K562 (cell line): ENCODE measurements at regions not wholly inside any gene's neighbourhood (a gene's known extent, or its start where the extent isn't known, plus 50 kb on each side); places are given as distances from the start of the nearest gene placed in this dataset.

Experiments used
- BACH1 ChIP-seq: fragments of 200-800 bp; sonication (Bioruptor generic); IDR thresholded peaks from 2 replicates; pipeline ENCODE4 v1.6.1; 2016; ENCODE audit warnings: missing genetic modification characterization, missing compliant biosample characterization
- DDX20 ChIP-seq: fragments of 450-650 bp; IDR thresholded peaks from 2 replicates; pipeline ENCODE4 v1.6.1; 2016; ENCODE audit warnings: missing genetic modification characterization, low read depth, mild to moderate bottlenecking, missing compliant biosample characterization, moderate library complexity
- JUND ChIP-seq, 2 experiments: IDR thresholded peaks; 2 replicates in 1 of 2; 3 replicates in 1 of 2; pipeline ENCODE4 v1.6.1; 2011; ENCODE audit warnings: borderline replicate concordance in 2 of 2, low read depth in 2 of 2, low read length in 2 of 2, improper control_type of control experiment in 1 of 2, missing biosample characterization in 1 of 2, missing genetic modification characterization in 1 of 2, missing genetic modification reagents in 1 of 2
- MAFG ChIP-seq: fragments of 450-650 bp; conservative IDR thresholded peaks from 2 replicates; pipeline ENCODE4 v1.6.1; 2016; ENCODE audit warnings: missing genetic modification characterization, missing compliant biosample characterization
- MBD1 ChIP-seq: fragments of 250-450 bp; sonication (Bioruptor Pico); IDR thresholded peaks from 2 replicates; pipeline ENCODE4 v1.8.0; 2022; ENCODE audit warnings: inconsistent platforms
- NELFE ChIP-seq: IDR thresholded peaks from 2 replicates; pipeline ENCODE4 v1.6.1; 2011; ENCODE audit warnings: mild to moderate bottlenecking; ENCODE audit not compliant: insufficient read depth, insufficient read length
- PHF21A ChIP-seq: fragments of 450-650 bp; IDR thresholded peaks from 2 replicates; pipeline ENCODE4 v1.6.1; 2017; ENCODE audit warnings: low read depth, borderline replicate concordance
- RBM14 ChIP-seq: fragments of 200-400 bp; formaldehyde crosslinking; IDR thresholded peaks from 2 replicates; pipeline ENCODE4 v1.6.1; 2018; ENCODE audit warnings: low read depth, mild to moderate bottlenecking, low read length, moderate library complexity, borderline replicate concordance; ENCODE audit not compliant: insufficient read depth
- RERE ChIP-seq: sonication (generic); formaldehyde crosslinking; IDR thresholded peaks from 2 replicates; pipeline ENCODE4 v1.8.0; 2023; ENCODE audit warnings: missing genetic modification reagents, mild to moderate bottlenecking, borderline replicate concordance
- SIX5 ChIP-seq, 2 experiments: IDR thresholded peaks; 2 replicates each; pipeline ENCODE4 v1.6.1; 2011; ENCODE audit warnings: low read length in 2 of 2, borderline replicate concordance in 1 of 2, low read depth in 1 of 2, mild to moderate bottlenecking in 1 of 2, moderate library complexity in 1 of 2; ENCODE audit not compliant: insufficient read depth in 1 of 2
- SMAD4 ChIP-seq: fragments of 250-450 bp; sonication (Bioruptor Pico); conservative IDR thresholded peaks from 2 replicates; pipeline ENCODE4 v1.8.0; 2021; ENCODE audit warnings: inconsistent platforms, mild to moderate bottlenecking, moderate library complexity
- THRAP3 ChIP-seq: fragments of 450-650 bp; IDR thresholded peaks from 2 replicates; pipeline ENCODE4 v1.6.1; 2016; ENCODE audit warnings: mild to moderate bottlenecking, inconsistent platforms, borderline replicate concordance
- ZBED1 ChIP-seq: IDR thresholded peaks from 2 replicates; pipeline ENCODE4 v1.6.1; 2014
- ZBTB43 ChIP-seq: sonication (generic); formaldehyde crosslinking; IDR thresholded peaks from 2 replicates; pipeline ENCODE4 v1.8.0; 2023; ENCODE audit warnings: mild to moderate bottlenecking, missing genetic modification reagents
- ZNF584 ChIP-seq: fragments of 200-800 bp; sonication (Bioruptor generic); IDR thresholded peaks from 2 replicates; pipeline ENCODE4 v1.6.1; 2016; ENCODE audit warnings: low read depth, mild to moderate bottlenecking, missing genetic modification characterization, missing compliant biosample characterization
- ZNF586 ChIP-seq: fragments of 450-650 bp; formaldehyde crosslinking; conservative IDR thresholded peaks from 2 replicates; pipeline ENCODE4 v1.4.0; 2020; ENCODE audit warnings: mild to moderate bottlenecking, moderate library complexity
- ZNF668 ChIP-seq: fragments of 250-450 bp; sonication (Bioruptor Pico); IDR thresholded peaks from 2 replicates; pipeline ENCODE4 v1.8.0; 2022; ENCODE audit warnings: mild to moderate bottlenecking, inconsistent platforms
- ZNF696 ChIP-seq: fragments of 250-450 bp; sonication (Bioruptor Pico); conservative IDR thresholded peaks from 2 replicates; pipeline ENCODE4 v1.4.0; 2020; ENCODE audit warnings: mild to moderate bottlenecking, moderate library complexity
- ZNF76 ChIP-seq: fragments of 250-450 bp; sonication (Bioruptor Pico); IDR thresholded peaks from 2 replicates; pipeline ENCODE4 v1.4.0; 2020; ENCODE audit warnings: mild to moderate bottlenecking, moderate library complexity, borderline replicate concordance
- ZSCAN32 ChIP-seq: fragments of 450-650 bp; formaldehyde crosslinking; IDR thresholded peaks from 2 replicates; pipeline ENCODE4 v1.4.0; 2020; ENCODE audit warnings: mild to moderate bottlenecking, moderate library complexity

GRCh38 chr9:129401623-129402370 lies 219.1 kb downstream of the C9orf50 start (continued):
- TF ChIP-seq SMAD4 (no peak), MAFG (tag) (no peak), ZSCAN32 (CRISPR knock-in tag) (no peak), NELFE (no peak), BACH1 (tag) (no peak), JUND (IDR thresholded peaks at IDR 0.05; ENCODE audit: borderline replicate concordance, low read depth, low read length) (no peak), JUND (tag; IDR thresholded peaks at IDR 0.05; ENCODE audit: borderline replicate concordance, low read depth, low read length) (no peak), DDX20 (tag) (no peak), ZNF586 (CRISPR knock-in tag) (no peak), ZNF76 (no peak), MBD1 (CRISPR knock-in tag) (no peak), THRAP3 (no peak), ZNF584 (no peak), ZNF696 (no peak), ZNF668 (CRISPR knock-in tag) (no peak), ZBED1 (no peak), RERE (CRISPR knock-in tag) (no peak), RBM14 (no peak), PHF21A (no peak), ZBTB43 (CRISPR knock-in tag) (no peak), SIX5 (IDR thresholded peaks at IDR 0.05; ENCODE audit: borderline replicate concordance in 1 of 2, insufficient read depth in 1 of 2, low read depth in 1 of 2, low read length in 2 of 2) (no peak)
